Mesendoderm (in vitro differentiated cells): ENCODE measurements at regions not wholly inside any gene's neighbourhood (a gene's known extent, or its start where the extent isn't known, plus 50 kb on each side); places are given as distances from the start of the nearest gene placed in this dataset.

Experiments used
- DNase-seq: peaks from one replicate; pipeline ENCODE4 v3.0.0; 2013
- H2AK5ac ChIP-seq: 2 replicates; pipeline ENCODE4 v1.6.1; 2013; ENCODE audit warnings: low read length, inconsistent platforms
- H2BK120ac ChIP-seq: 2 replicates; pipeline ENCODE4 v1.6.1; 2013; ENCODE audit warnings: low read depth, mild to moderate bottlenecking, low read length, moderate library complexity, mixed read lengths
- H2BK15ac ChIP-seq: replicated peaks from 2 replicates; pipeline ENCODE4 v1.6.1; 2013; ENCODE audit warnings: low read depth, mild to moderate bottlenecking, moderate library complexity
- H2BK5ac ChIP-seq: 2 replicates; pipeline ENCODE4 v1.6.1; 2013; ENCODE audit warnings: low read length, inconsistent platforms
- H3K18ac ChIP-seq: 2 replicates; pipeline ENCODE4 v1.6.1; 2013; ENCODE audit warnings: mild to moderate bottlenecking, low read length, mixed read lengths
- H3K23ac ChIP-seq: one replicate; pipeline ENCODE4 v1.6.1; 2013; ENCODE audit warnings: low read length
- H3K27ac ChIP-seq: 2 replicates; pipeline ENCODE4 v1.5.1; 2013; ENCODE audit warnings: low read depth, mild to moderate bottlenecking, inconsistent platforms, low read length, moderate library complexity
- H3K27me3 ChIP-seq: 2 replicates; pipeline ENCODE4 v1.6.1; 2013; ENCODE audit warnings: low read length, control low read depth, mild to moderate bottlenecking, inconsistent platforms; ENCODE audit not compliant: insufficient read depth, poor library complexity
- H3K36me3 ChIP-seq: 2 replicates; pipeline ENCODE4 v1.6.1; 2013; ENCODE audit warnings: low read length, inconsistent platforms; ENCODE audit not compliant: control insufficient read depth, insufficient read depth
- H3K4ac ChIP-seq: one replicate; pipeline ENCODE4 v1.6.1; 2013; ENCODE audit warnings: low read depth, mild to moderate bottlenecking, low read length, moderate library complexity
- H3K4me1 ChIP-seq: 2 replicates; pipeline ENCODE4 v1.6.1; 2013; ENCODE audit warnings: low read depth, low read length, inconsistent platforms; ENCODE audit not compliant: control insufficient read depth
- H3K4me2 ChIP-seq: 2 replicates; pipeline ENCODE4 v1.6.1; 2013; ENCODE audit warnings: low read length
- H3K4me3 ChIP-seq: 2 replicates; pipeline ENCODE4 v1.5.1; 2013; ENCODE audit warnings: mild to moderate bottlenecking, low read length
- H3K56ac ChIP-seq: one replicate; pipeline ENCODE4 v1.6.1; 2013; ENCODE audit warnings: low read length
- H3K79me1 ChIP-seq: 2 replicates; pipeline ENCODE4 v1.6.1; 2013; ENCODE audit warnings: low read length, inconsistent platforms
- H3K79me2 ChIP-seq: 2 replicates; pipeline ENCODE4 v1.6.1; 2013; ENCODE audit warnings: mild to moderate bottlenecking, low read length; ENCODE audit not compliant: control insufficient read depth, insufficient read depth
- H3K9ac ChIP-seq: 2 replicates; pipeline ENCODE4 v1.6.1; 2013; ENCODE audit warnings: low read length, inconsistent platforms
- H4K5ac ChIP-seq: one replicate; pipeline ENCODE4 v1.6.1; 2013; ENCODE audit warnings: low read length
- H4K8ac ChIP-seq: one replicate; pipeline ENCODE4 v1.6.1; 2013; ENCODE audit warnings: low read depth, mild to moderate bottlenecking, control low read depth, low read length, moderate library complexity
- WGBS: extraction: QIAGEN DNeasy Blood & Tissue Kit; methylation state at CpG from one replicate; pipeline ENCODE4 v1.1.7; 2013; ENCODE audit warnings: low lambda C conversion rate, missing lambda C conversion rate; ENCODE audit not compliant: insufficient coverage; ENCODE audit errors: extremely low coverage; 5-methylcytosine and 5-hydroxymethylcytosine counted together

GRCh38 chr3:13258280-13258679, 161.8 kb downstream of the NUP210 start:
- DNase-seq = no peak
- no peaks in the 10 kb centered on the region for H3K27me3 ChIP-seq
- WGBS = no CpG with 5 or more reads among the region's 4 CpGs

GRCh38 chr3:13257666-13258065, 162.5 kb downstream of the NUP210 start:
- Histone ChIP-seq H3K18ac (no peak overlapping the region), H2AK5ac (no peak overlapping the region), H3K27me3 (no peaks in the 10 kb centered on the region), H2BK5ac (no peak overlapping the region), H3K79me1 (no peaks in the 10 kb centered on the region), H2BK120ac (no peak overlapping the region), H3K36me3 (no peaks in the 10 kb centered on the region), H3K4me3 (no peak overlapping the region), H3K4me2 (no peak overlapping the region), H3K4ac (no peak overlapping the region), H4K5ac (no peak overlapping the region), H3K79me2 (no peaks in the 10 kb centered on the region), H2BK15ac (no peak overlapping the region), H3K9ac (no peak overlapping the region), H3K56ac (no peak overlapping the region), H3K4me1 (no peaks in the 10 kb centered on the region), H4K8ac (no peak overlapping the region), H3K23ac (no peak overlapping the region), H3K27ac (no peak overlapping the region)
- no peak for DNase-seq
- WGBS = no CpG with 5 or more reads among the region's 4 CpGs

More at GRCh38 chr3:13258280-13258679, 161.8 kb downstream of the NUP210 start:
- H2AK5ac ChIP-seq = no peak overlapping the region
- no peaks in the 10 kb centered on the region for H3K36me3 ChIP-seq
- no peak overlapping the region for H2BK15ac ChIP-seq
- no peaks in the 10 kb centered on the region for H3K79me1 ChIP-seq
- no peak overlapping the region for H3K56ac ChIP-seq
- H2BK5ac ChIP-seq = no peak overlapping the region
- H3K4me1 ChIP-seq = no peaks in the 10 kb centered on the region
- H3K23ac ChIP-seq = no peak overlapping the region
- no peaks in the 10 kb centered on the region for H3K79me2 ChIP-seq
- H3K4me3 ChIP-seq = no peak overlapping the region
- no peak overlapping the region for H4K5ac ChIP-seq
- no peak overlapping the region for H4K8ac ChIP-seq
- H3K27ac ChIP-seq = no peak overlapping the region
- H2BK120ac ChIP-seq = no peak overlapping the region
- no peak overlapping the region for H3K4me2 ChIP-seq
- H3K4ac ChIP-seq = no peak overlapping the region
- no peak overlapping the region for H3K9ac ChIP-seq
- H3K18ac ChIP-seq = no peak overlapping the region

GRCh38 chr3:13256845-13257244, 163.3 kb downstream of the NUP210 start:
- H3K9ac ChIP-seq = no peak overlapping the region
- H3K56ac ChIP-seq = no peak overlapping the region
- no peak overlapping the region for H3K4ac ChIP-seq
- H3K4me1 ChIP-seq = no peaks in the 10 kb centered on the region
- no peak overlapping the region for H3K4me2 ChIP-seq
- H2BK120ac ChIP-seq = no peak overlapping the region
- no peak overlapping the region for H2AK5ac ChIP-seq
- H3K27ac ChIP-seq = no peak overlapping the region
- no peak overlapping the region for H3K4me3 ChIP-seq
- no peaks in the 10 kb centered on the region for H3K79me1 ChIP-seq
- no peak for DNase-seq
- H3K79me2 ChIP-seq = no peaks in the 10 kb centered on the region
- H3K18ac ChIP-seq = no peak overlapping the region
- H4K8ac ChIP-seq = no peak overlapping the region
- no CpG with 5 or more reads among the region's 8 CpGs for WGBS
- no peaks in the 10 kb centered on the region for H3K27me3 ChIP-seq
- H3K23ac ChIP-seq = no peak overlapping the region
- H2BK15ac ChIP-seq = no peak overlapping the region
- no peak overlapping the region for H2BK5ac ChIP-seq
- no peaks in the 10 kb centered on the region for H3K36me3 ChIP-seq
- no peak overlapping the region for H4K5ac ChIP-seq

- H4K5ac ChIP-seq = no peak overlapping the region
- H3K18ac ChIP-seq = no peak overlapping the region
- no peak overlapping the region for H3K27ac ChIP-seq
- no peak overlapping the region for H3K4me3 ChIP-seq
- H3K27me3 ChIP-seq = no peaks in the 10 kb centered on the region
- H4K8ac ChIP-seq = no peak overlapping the region
- H2BK5ac ChIP-seq = no peak overlapping the region
- H2BK15ac ChIP-seq = no peak overlapping the region
- H3K9ac ChIP-seq = no peak overlapping the region
- no peaks in the 10 kb centered on the region for H3K79me1 ChIP-seq
- no peak overlapping the region for H2BK120ac ChIP-seq
- no peaks in the 10 kb centered on the region for H3K36me3 ChIP-seq
- H3K23ac ChIP-seq = no peak overlapping the region
- H3K4me1 ChIP-seq = no peaks in the 10 kb centered on the region
- no peak overlapping the region for H3K4me2 ChIP-seq
- no peak overlapping the region for H3K4ac ChIP-seq
- WGBS = no CpG with 5 or more reads among the region's 28 CpGs
- no peak overlapping the region for H2AK5ac ChIP-seq
- no peaks in the 10 kb centered on the region for H3K79me2 ChIP-seq
- H3K56ac ChIP-seq = no peak overlapping the region
- no peak for DNase-seq
Observed at GRCh38 chr3:13254028-13254951, 165.8 kb downstream of the NUP210 start.

GRCh38 chr3:13253208-13253937, 166.7 kb downstream of the NUP210 start:
- Histone ChIP-seq H3K36me3 (no peaks in the 10 kb centered on the region), H3K9ac (no peak overlapping the region), H3K4me3 (no peak overlapping the region), H4K8ac (no peak overlapping the region), H3K56ac (no peak overlapping the region), H4K5ac (no peak overlapping the region), H3K79me1 (no peaks in the 10 kb centered on the region), H3K4me1 (no peaks in the 10 kb centered on the region), H3K27ac (no peak overlapping the region), H2BK120ac (no peak overlapping the region), H3K27me3 (no peaks in the 10 kb centered on the region), H3K23ac (no peak overlapping the region), H3K79me2 (no peaks in the 10 kb centered on the region), H3K18ac (no peak overlapping the region), H2BK15ac (no peak overlapping the region), H2BK5ac (no peak overlapping the region), H3K4ac (no peak overlapping the region), H2AK5ac (no peak overlapping the region), H3K4me2 (no peak overlapping the region)
- no peak for DNase-seq
- no CpG with 5 or more reads among the region's 16 CpGs for WGBS
